H9 (cell line): ENCODE measurements at regions not wholly inside any gene's neighbourhood (a gene's known extent, or its start where the extent isn't known, plus 50 kb on each side); places are given as distances from the start of the nearest gene placed in this dataset.

Experiments used
- DNase-seq: peaks from one replicate; pipeline ENCODE4 v3.0.0-alpha.2; 2017
- H2AFZ ChIP-seq: one replicate; pipeline ENCODE4 v1.6.1; 2013; ENCODE audit warnings: mild to moderate bottlenecking, low read length, control low read depth, moderate library complexity
- H2AK5ac ChIP-seq: 2 replicates; pipeline ENCODE4 v1.6.1; 2013; ENCODE audit warnings: low read length, control low read depth, mixed read lengths; ENCODE audit not compliant: insufficient read length
- H2BK120ac ChIP-seq: one replicate; pipeline ENCODE4 v1.6.1; 2013; ENCODE audit warnings: low read depth, mild to moderate bottlenecking, low read length, control low read depth, inconsistent platforms; ENCODE audit not compliant: poor library complexity, severe bottlenecking
- H2BK12ac ChIP-seq: 2 replicates; pipeline ENCODE4 v1.6.1; 2013; ENCODE audit warnings: low read length, control low read depth, mixed read lengths, low read depth; ENCODE audit not compliant: insufficient read length
- H2BK15ac ChIP-seq: 2 replicates; pipeline ENCODE4 v1.6.1; 2013; ENCODE audit warnings: low read depth, low read length, control low read depth
- H2BK20ac ChIP-seq: one replicate; pipeline ENCODE4 v1.6.1; 2013; ENCODE audit warnings: low read depth, mild to moderate bottlenecking, low read length, control low read depth, inconsistent platforms; ENCODE audit not compliant: poor library complexity, severe bottlenecking
- H2BK5ac ChIP-seq: 2 replicates; pipeline ENCODE4 v1.6.1; 2013; ENCODE audit warnings: low read length, control low read depth, mixed read lengths; ENCODE audit not compliant: insufficient read length
- H3K14ac ChIP-seq: 2 replicates; pipeline ENCODE4 v1.6.1; 2013; ENCODE audit warnings: low read length, control low read depth; ENCODE audit not compliant: insufficient read depth
- H3K18ac ChIP-seq: 2 replicates; pipeline ENCODE4 v1.6.1; 2013; ENCODE audit warnings: low read depth, mild to moderate bottlenecking, mixed read lengths, low read length, control low read depth; ENCODE audit not compliant: insufficient read length
- H3K23ac ChIP-seq: 2 replicates; pipeline ENCODE4 v1.6.1; 2013; ENCODE audit warnings: low read length, control low read depth, mixed read lengths, low read depth; ENCODE audit not compliant: insufficient read length
- H3K23me2 ChIP-seq: 2 replicates; pipeline ENCODE4 v1.6.1; 2013; ENCODE audit warnings: low read depth, mild to moderate bottlenecking, mixed read lengths, low read length, control low read depth; ENCODE audit not compliant: insufficient read length, poor library complexity, severe bottlenecking
- H3K27ac ChIP-seq: 2 replicates; pipeline ENCODE4 v1.5.1; 2013; ENCODE audit warnings: low read length, control low read depth, mixed read lengths, low read depth; ENCODE audit not compliant: insufficient read length
- H3K27me3 ChIP-seq: 2 replicates; pipeline ENCODE4 v1.6.1; 2013; ENCODE audit warnings: low read length, control low read depth, inconsistent platforms; ENCODE audit not compliant: insufficient read depth
- H3K4ac ChIP-seq: 2 replicates; pipeline ENCODE4 v1.6.1; 2013; ENCODE audit warnings: low read depth, mild to moderate bottlenecking, control low read depth, inconsistent platforms, low read length, moderate library complexity
- H3K4me1 ChIP-seq: 2 replicates; pipeline ENCODE4 v1.6.1; 2013; ENCODE audit warnings: low read length, control low read depth, inconsistent platforms; ENCODE audit not compliant: insufficient read depth
- H3K4me2 ChIP-seq: 2 replicates; pipeline ENCODE4 v1.6.1; 2013; ENCODE audit warnings: low read length, control low read depth, mixed read lengths; ENCODE audit not compliant: insufficient read length, insufficient read depth
- H3K56ac ChIP-seq: 2 replicates; pipeline ENCODE4 v1.6.1; 2013; ENCODE audit warnings: low read depth, mild to moderate bottlenecking, mixed read lengths, low read length, control low read depth; ENCODE audit not compliant: insufficient read length
- H3K79me1 ChIP-seq: 2 replicates; pipeline ENCODE4 v1.6.1; 2013; ENCODE audit warnings: low read depth, mild to moderate bottlenecking, moderate library complexity, low read length, control low read depth, inconsistent platforms; ENCODE audit not compliant: insufficient read depth, poor library complexity, severe bottlenecking
- H3K79me2 ChIP-seq: 2 replicates; pipeline ENCODE4 v1.6.1; 2013; ENCODE audit warnings: low read length, control low read depth, inconsistent platforms; ENCODE audit not compliant: insufficient read depth
- H3K9ac ChIP-seq: 2 replicates; pipeline ENCODE4 v1.6.1; 2013; ENCODE audit warnings: low read length, control low read depth, mixed read lengths; ENCODE audit not compliant: insufficient read length; ENCODE audit errors: extremely low read depth
- H3K9me3 ChIP-seq: one replicate; pipeline ENCODE4 v1.6.1; 2013; ENCODE audit warnings: low read depth, low read length, inconsistent platforms; ENCODE audit not compliant: control insufficient read depth
- H3T11ph ChIP-seq: one replicate; pipeline ENCODE4 v1.6.1; 2013; ENCODE audit warnings: mild to moderate bottlenecking, low read length, control low read depth, inconsistent platforms
- H4K20me1 ChIP-seq: one replicate; pipeline ENCODE4 v1.6.1; 2013; ENCODE audit not compliant: control insufficient read depth, insufficient read length, insufficient read depth
- H4K5ac ChIP-seq: 2 replicates; pipeline ENCODE4 v1.6.1; 2013; ENCODE audit warnings: low read depth, mild to moderate bottlenecking, mixed read lengths, low read length, control low read depth; ENCODE audit not compliant: insufficient read length
- H4K8ac ChIP-seq: replicated peaks from 2 replicates; pipeline ENCODE4 v1.6.1; 2013; ENCODE audit warnings: low read length, control low read depth, mixed read lengths, low read depth; ENCODE audit not compliant: insufficient read length
- H4K91ac ChIP-seq: 2 replicates; pipeline ENCODE4 v1.6.1; 2013; ENCODE audit warnings: low read depth, mild to moderate bottlenecking, moderate library complexity, mixed read lengths, low read length, control low read depth; ENCODE audit not compliant: insufficient read length
- H3K27ac Mint-ChIP-seq, 3 experiments: 2 replicates in 2 of 3; 3 replicates in 1 of 3; pipeline ENCODE4 v1.8.0; 2020 to 2021; ENCODE audit warnings: mixed read lengths in 3 of 3, mild to moderate bottlenecking in 1 of 3, moderate library complexity in 1 of 3
- H3K27me3 Mint-ChIP-seq: 2 replicates; pipeline ENCODE4 v1.8.0; 2021; ENCODE audit warnings: low read depth, mild to moderate bottlenecking, moderate library complexity, mixed read lengths
- H3K36me3 Mint-ChIP-seq, 3 experiments: 2 replicates in 2 of 3; 3 replicates in 1 of 3; pipeline ENCODE4 v1.8.0; 2020 to 2021; ENCODE audit warnings: low read depth in 3 of 3, mixed read lengths in 3 of 3; ENCODE audit not compliant: insufficient read depth in 1 of 3
- H3K4me1 Mint-ChIP-seq, 2 experiments: 2 replicates each; pipeline ENCODE4 v1.8.0; 2020; ENCODE audit warnings: mixed read lengths in 2 of 2
- H3K4me3 Mint-ChIP-seq, 2 experiments: 2 replicates in 1 of 2; 3 replicates in 1 of 2; pipeline ENCODE4 v1.8.0; 2020 to 2021; ENCODE audit warnings: mild to moderate bottlenecking in 2 of 2, mixed read lengths in 2 of 2, moderate library complexity in 1 of 2
- H3K9me3 Mint-ChIP-seq, 2 experiments: 2 replicates in 1 of 2; 3 replicates in 1 of 2; pipeline ENCODE4 v1.8.0; 2020; ENCODE audit warnings: mild to moderate bottlenecking in 2 of 2, mixed read lengths in 2 of 2, moderate library complexity in 1 of 2
- CTCF ChIP-seq: fragments of 200-600 bp; sonication (generic); conservative IDR thresholded peaks from 3 replicates; pipeline ENCODE4 v1.8.0; 2021; ENCODE audit warnings: antibody characterized with exemption, mild to moderate bottlenecking
- whole genome bisulfite sequencing: extraction: QIAGEN DNeasy Blood & Tissue Kit; methylation state at CpG from one replicate; pipeline ENCODE4 v1.1.7; 2013; ENCODE audit warnings: missing lambda C conversion rate, low lambda C conversion rate, mixed read lengths; ENCODE audit not compliant: insufficient read length; ENCODE audit errors: extremely low coverage; 5-methylcytosine and 5-hydroxymethylcytosine counted together

GRCh38 chr12:105482951-105483350 is 152.5 kb downstream of the C12orf75 start:
- Histone ChIP-seq H2BK20ac (no peak overlapping the region), H3K27ac (no peak overlapping the region), H2AFZ (no peak overlapping the region), H4K91ac (no peak overlapping the region), H3K18ac (no peak overlapping the region), H3K79me2 (no peaks in the 10 kb centered on the region), H3K79me1 (no peaks in the 10 kb centered on the region), H4K20me1 (no peaks in the 10 kb centered on the region), H2BK12ac (no peak overlapping the region), H4K5ac (no peak overlapping the region), H3K27me3 (no peaks in the 10 kb centered on the region), H2BK5ac (no peak overlapping the region), H4K8ac (no peak overlapping the region), H3K23ac (no peak overlapping the region), H3K9me3 (no peaks in the 10 kb centered on the region), H3K4ac (no peak overlapping the region), H2AK5ac (no peak overlapping the region), H3K56ac (no peak overlapping the region), H2BK120ac (no peak overlapping the region), H3K23me2 (no peaks in the 10 kb centered on the region), H3K9ac (no peak overlapping the region), H2BK15ac (no peak overlapping the region), H3K14ac (no peak overlapping the region), H3T11ph (no peak overlapping the region), H3K4me2 (no peak overlapping the region), H3K4me1 (0 out of 2 replicates have a peak, but pooled peaks cover 1% of the 10 kb centered on the region)
- Mint-ChIP-seq H3K27ac (no peak overlapping the region), H3K4me1 (peaks cover 43 to 51% of the 10 kb centered on the region in 2 experiments), H3K4me3 (no peak overlapping the region), H3K9me3 (no peaks in the 10 kb centered on the region), H3K36me3 (no peaks in the 10 kb centered on the region), H3K27me3 (peaks cover under 1% of the 10 kb centered on the region; the same call in 1 of the 2 replicates)
- TF ChIP-seq CTCF: no peak
- no peak for DNase-seq
- no CpG with 5 or more reads among the region's 1 CpG for WGBS
